K562 (cell line): ENCODE measurements at regions not wholly inside any gene's neighbourhood (a gene's known extent, or its start where the extent isn't known, plus 50 kb on each side); places are given as distances from the start of the nearest gene placed in this dataset.

Source experiments
- ATAC-seq: fragments of 200-7000 bp; cut with Tn5 transposase; 3 replicates; pipeline ENCODE4 v1.9.1; 2020; ENCODE audit warnings: moderate library complexity
- BruUV-seq: library from RNA; stranded (reverse); fragments of 400-500 nt; replicated peaks from 2 replicates; lab custom pipeline; 2021; lab: Mats Ljungman, UMichigan
- CTCF ChIA-PET: fragments of 300-600 bp; formaldehyde crosslinking; extraction: SDS; loops from one replicate; lab custom pipeline; 2021; ENCODE audit warnings: low intra/inter-chr PET ratio; lab: Yijun Ruan, JAX
- POLR2A ChIA-PET: fragments of 300-600, 350-650 bp; sonication (Branson Sonifier 250); formaldehyde crosslinking; extraction: SDS; loops from one replicate; lab custom pipeline; 2021; ENCODE audit warnings: antibody characterized with exemption, inconsistent platforms; lab: Yijun Ruan, JAX
- DNase-seq, 4 experiments: peaks; one replicate each; pipeline versions ENCODE4 v3.0.0 to v3.0.0-alpha.2; 2011 to 2018; ENCODE audit warnings: low spot score in 3 of 4, mixed read lengths in 3 of 4; ENCODE audit errors: extremely low read depth in 1 of 4
- FAIRE-seq: peaks from 2 replicates; lab custom pipeline; 2011; peaks lifted over from hg19 to GRCh38; lab: Jason Lieb, UNC
- H2AFZ ChIP-seq: 2 replicates; pipeline ENCODE4 v1.6.0; 2011; ENCODE audit warnings: low read depth, low read length, control low read depth, inconsistent platforms
- H3K27ac ChIP-seq: fragments of 200-600 bp; 3 replicates; pipeline ENCODE4 v1.8.0; 2011; ENCODE audit warnings: low read depth, mild to moderate bottlenecking, control low read depth, inconsistent platforms, low read length, moderate library complexity, mixed read lengths; ENCODE audit errors: extremely low read depth
- H3K27me3 ChIP-seq, 2 experiments: fragments of 300-600 bp in 1 of 2; 2 replicates in 1 of 2; 3 replicates in 1 of 2; pipeline versions ENCODE4 v1.6.0 to v1.8.0; 2011; ENCODE audit warnings: inconsistent platforms in 2 of 2, low read length in 2 of 2, mild to moderate bottlenecking in 1 of 2, mixed read lengths in 1 of 2, moderate library complexity in 1 of 2; ENCODE audit not compliant: control insufficient read depth in 2 of 2, insufficient read depth in 2 of 2
- H3K36me3 ChIP-seq: fragments of 300-600 bp; 3 replicates; pipeline ENCODE4 v1.8.0; 2011; ENCODE audit warnings: mild to moderate bottlenecking, low read length, inconsistent platforms; ENCODE audit not compliant: control insufficient read depth, insufficient read depth
- H3K4me1 ChIP-seq, 2 experiments: fragments of 200-600 bp in 1 of 2; replicated peaks in 1 of 2; 2 replicates in 1 of 2; 3 replicates in 1 of 2; pipeline versions ENCODE4 v1.5.1 to v1.8.0; 2011; ENCODE audit warnings: inconsistent platforms in 2 of 2, low read length in 2 of 2, mild to moderate bottlenecking in 1 of 2, mixed read lengths in 1 of 2, moderate library complexity in 1 of 2; ENCODE audit not compliant: control insufficient read depth in 2 of 2, insufficient read depth in 2 of 2
- H3K4me2 ChIP-seq: 2 replicates; pipeline ENCODE4 v1.6.1; 2011; ENCODE audit warnings: low read length, control low read depth, inconsistent platforms, mixed read lengths; ENCODE audit not compliant: insufficient read depth
- H3K4me3 ChIP-seq: fragments of 200-600 bp; sonication (generic), shearing (Covaris generic); 2 replicates; pipeline ENCODE4 v1.5.1; 2016; ENCODE audit warnings: control low read depth, inconsistent platforms
- H3K79me2 ChIP-seq: fragments of 200-600 bp; 3 replicates; pipeline ENCODE4 v1.8.0; 2011; ENCODE audit warnings: low read length, inconsistent platforms; ENCODE audit not compliant: control insufficient read depth, insufficient read depth
- H3K9ac ChIP-seq, 2 experiments: 2 replicates each; pipeline versions ENCODE4 v1.6.0 to v1.6.1; 2011; ENCODE audit warnings: low read depth in 2 of 2, low read length in 2 of 2, control low read depth in 1 of 2, inconsistent platforms in 1 of 2, mild to moderate bottlenecking in 1 of 2, mixed read lengths in 1 of 2; ENCODE audit not compliant: insufficient read depth in 1 of 2
- H3K9me1 ChIP-seq: one replicate; pipeline ENCODE4 v1.6.0; 2011; ENCODE audit warnings: inconsistent platforms, mild to moderate bottlenecking, low read length, moderate library complexity; ENCODE audit not compliant: control insufficient read depth, insufficient read depth
- H3K9me3 ChIP-seq: replicated peaks from 2 replicates; pipeline ENCODE4 v1.5.1; 2011; ENCODE audit warnings: low read depth, low read length, inconsistent platforms; ENCODE audit not compliant: control insufficient read depth, insufficient read depth
- H4K20me1 ChIP-seq: replicated peaks from 2 replicates; pipeline ENCODE4 v1.6.1; 2011; ENCODE audit warnings: low read length, inconsistent platforms, mixed read lengths; ENCODE audit not compliant: control insufficient read depth, insufficient read depth
- AFF4 ChIP-seq: sonication (generic); formaldehyde crosslinking; IDR thresholded peaks from 2 replicates; pipeline ENCODE4 v1.8.0; 2023; ENCODE audit warnings: mild to moderate bottlenecking, missing genetic modification reagents
- BACH1 ChIP-seq: fragments of 200-800 bp; sonication (Bioruptor generic); IDR thresholded peaks from 2 replicates; pipeline ENCODE4 v1.6.1; 2016; ENCODE audit warnings: missing genetic modification characterization, missing compliant biosample characterization
- ZNF140 ChIP-seq: fragments of 250-450 bp; sonication (Bioruptor Pico); IDR thresholded peaks from 2 replicates; pipeline ENCODE4 v1.8.0; 2021; ENCODE audit warnings: moderate library complexity, mild to moderate bottlenecking, inconsistent platforms
- WGBS: fragments of 100-300 bp; shearing (Covaris generic); methylation state at CpG from one replicate; pipeline ENCODE4 v1.1.6; 2016; ENCODE audit warnings: low coverage, mixed read lengths; ENCODE audit not compliant: insufficient coverage; ENCODE audit errors: missing lambda C conversion rate; 5-methylcytosine and 5-hydroxymethylcytosine counted together
- in situ Hi-C: fragments of 300-500 bp; cut with MboI; formaldehyde crosslinking; loops from 4 replicates; pipeline ENCODE4 v1.15.0; 2018; ENCODE audit warnings: inconsistent platforms, mixed read lengths
- intact Hi-C: fragments of 100-400 bp; cut with micrococcal nuclease; formaldehyde crosslinking; loops from 2 replicates; pipeline ENCODE4 v1.14.2; 2022

DNA sequence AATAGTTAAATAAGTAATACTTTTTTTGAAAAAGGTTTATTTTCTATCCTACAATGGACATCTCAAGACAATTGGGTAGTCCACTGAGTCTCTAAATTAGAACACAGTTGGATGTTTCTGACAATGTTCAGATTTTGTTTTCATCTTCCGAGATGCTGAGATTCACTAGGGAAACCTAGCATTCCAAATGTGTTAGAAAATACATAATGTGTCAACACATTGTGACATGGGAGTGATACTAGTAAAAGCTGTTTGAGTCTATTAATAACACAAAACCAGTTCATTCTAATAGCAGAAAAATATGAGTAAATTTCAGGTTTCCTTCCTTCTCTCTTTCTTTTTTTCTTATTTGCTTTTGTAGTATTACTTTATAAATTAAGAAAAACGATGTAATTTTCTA, 68.2 kb upstream of the CDH10 start:
- no peaks in the 10 kb centered on the region for H4K20me1 ChIP-seq
- ATAC-seq (no peak), FAIRE-seq (no peak), DNase-seq (no peak)
- TF ChIP-seq ZNF140 (no peak), BACH1 (tag) (no peak), AFF4 (CRISPR knock-in tag) (no peak)
- no peaks in the 10 kb centered on the region for H3K36me3 ChIP-seq
- H3K9me1 ChIP-seq = no peaks in the 10 kb centered on the region
- no peak overlapping the region for H3K4me2 ChIP-seq
- H3K27me3 ChIP-seq = no peaks in the 10 kb centered on the region
- no peaks in the 10 kb centered on the region for H3K4me1 ChIP-seq
- no peak overlapping the region for H3K9ac ChIP-seq
- no peak overlapping the region for H3K27ac ChIP-seq
- no peak overlapping the region for H3K4me3 ChIP-seq
- CTCF ChIA-PET = no interaction called here
- no TSS peak for BruUV-seq
- intact Hi-C loops (no loop called here), in situ Hi-C loops (no loop called here)
- no peaks in the 10 kb centered on the region; the same call in 1 of the 2 replicates for H3K9me3 ChIP-seq
- H2AFZ ChIP-seq = no peak overlapping the region
- H3K79me2 ChIP-seq = no peaks in the 10 kb centered on the region
- POLR2A ChIA-PET = no interaction called here
- WGBS = 0% methylated on average over 2 of the region's 2 CpGs
